ENCODE measurements at regions not wholly inside any gene's neighbourhood (a gene's known extent, or its start where the extent isn't known, plus 50 kb on each side); places are given as distances from the start of the nearest gene placed in this dataset.

- no peak overlapping the region for H4K8ac ChIP-seq (ENCODE audit: extremely low read depth, insufficient read depth, low read length)
- no peak overlapping the region for H4K91ac ChIP-seq (replicated peaks; ENCODE audit: insufficient read length, low read length)
- no peak overlapping the region for H2AK5ac ChIP-seq (ENCODE audit: low read depth, low read length)
- H3K27me3 ChIP-seq (replicated peaks in 1 of 4; ENCODE audit: control insufficient read depth in 3 of 4, extremely low read depth in 1 of 4, insufficient read depth in 3 of 4, low read length in 3 of 4), result peaks cover 0 to 2% (median 0%) of the 10 kb centered on the region in 4 experiments; a peak in 1 of 7 replicates
- ChIA-PET POLR2A (ENCODE audit: partially characterized antibody) (no interaction called here), CTCF (ENCODE audit: partially characterized antibody) (no interaction called here)
- H3K4ac ChIP-seq (replicated peaks; ENCODE audit: insufficient read length, low read depth, low read length), result no peak overlapping the region
- no peaks in the 10 kb centered on the region for H3K23me2 ChIP-seq (ENCODE audit: low read depth, low read length)
- H2AFZ ChIP-seq (ENCODE audit: low read length), result no peak overlapping the region
- FAIRE-seq, result no peak
- no peak overlapping the region for H3K4me2 ChIP-seq (ENCODE audit: insufficient read depth in 1 of 2, low read depth in 2 of 2, low read length in 2 of 2)
- H2BK12ac ChIP-seq (ENCODE audit: low read depth, low read length), result no peak overlapping the region
- H2BK120ac ChIP-seq (replicated peaks; ENCODE audit: low read depth, low read length), result no peak overlapping the region
- no peak overlapping the region for H3K27ac ChIP-seq (ENCODE audit: low read depth, low read length)
- no peak for DNase-seq (ENCODE audit: low read depth in 1 of 2, low spot score in 2 of 2)
- no peak overlapping the region for H3K9ac ChIP-seq (replicated peaks in 1 of 4; ENCODE audit: extremely low read depth in 1 of 4, low read depth in 3 of 4, low read length in 3 of 4)
- no peak overlapping the region for H2BK20ac ChIP-seq (ENCODE audit: low read length)
- H2BK15ac ChIP-seq (ENCODE audit: low read length), result no peak overlapping the region
- H3K4me1 ChIP-seq (replicated peaks in 1 of 4; ENCODE audit: control insufficient read depth in 3 of 4, insufficient read depth in 4 of 4, low read length in 3 of 4), result no peaks in the 10 kb centered on the region
- no peaks in the 10 kb centered on the region for H3K79me1 ChIP-seq (ENCODE audit: low read depth, low read length)
- H4K5ac ChIP-seq (ENCODE audit: insufficient read length, low read depth, low read length), result no peak overlapping the region
- H3K14ac ChIP-seq (ENCODE audit: insufficient read length), result no peak overlapping the region
- no peak overlapping the region for H2BK5ac ChIP-seq (ENCODE audit: low read depth, low read length)
- no peaks in the 10 kb centered on the region for H3K9me3 ChIP-seq (ENCODE audit: insufficient read depth in 2 of 2, low read depth in 1 of 2, low read length in 1 of 2)
- no peaks in the 10 kb centered on the region for H3K36me3 ChIP-seq (ENCODE audit: control insufficient read depth in 2 of 4, insufficient read depth in 4 of 4, low read length in 3 of 4)
- no peak overlapping the region for H3K23ac ChIP-seq (ENCODE audit: insufficient read length)
- H3K79me2 ChIP-seq (ENCODE audit: control insufficient read depth in 1 of 2, insufficient read depth in 2 of 2, low read length in 2 of 2), result no peaks in the 10 kb centered on the region
- H3K4me3 ChIP-seq (ENCODE audit: extremely low read depth in 1 of 4, insufficient read depth in 2 of 4, low read depth in 3 of 4, low read length in 4 of 4), result no peak overlapping the region
- no peak overlapping the region for H3K18ac ChIP-seq (ENCODE audit: extremely low read depth, low read length)
- H4K20me1 ChIP-seq (replicated peaks in 1 of 2; ENCODE audit: control insufficient read depth in 1 of 2, insufficient read depth in 2 of 2, low read length in 2 of 2), result no peaks in the 10 kb centered on the region
- no peak overlapping the region for H3K56ac ChIP-seq (replicated peaks; ENCODE audit: insufficient read length, low read depth, low read length)
- TF ChIP-seq TBP (IDR thresholded peaks at IDR 0.05; ENCODE audit: low read depth, low read length) (no peak), MAX (IDR thresholded peaks at IDR 0.05) (no peak), TCF12 (IDR thresholded peaks at IDR 0.05; ENCODE audit: low read depth, low read length) (no peak), JUND (IDR thresholded peaks at IDR 0.05; ENCODE audit: low read length) (no peak), SIN3A (conservative IDR thresholded peaks at IDR 0.05 in 1 of 2, IDR thresholded peaks at IDR 0.05 in 1 of 2; ENCODE audit: low read depth in 1 of 2, low read length in 2 of 2) (no peak), SAP30 (IDR thresholded peaks at IDR 0.05; ENCODE audit: insufficient read depth, insufficient replicate concordance, low read length) (no peak), CTBP2 (IDR thresholded peaks at IDR 0.05; ENCODE audit: borderline replicate concordance, insufficient read depth, insufficient read length, low read length) (no peak), EZH2 (IDR thresholded peaks at IDR 0.05; ENCODE audit: low read depth, low read length, severe bottlenecking) (no peak), TAF1 (IDR thresholded peaks at IDR 0.05; ENCODE audit: low read depth, low read length) (no peak)
- TF ChIP-seq, protein P1, sequence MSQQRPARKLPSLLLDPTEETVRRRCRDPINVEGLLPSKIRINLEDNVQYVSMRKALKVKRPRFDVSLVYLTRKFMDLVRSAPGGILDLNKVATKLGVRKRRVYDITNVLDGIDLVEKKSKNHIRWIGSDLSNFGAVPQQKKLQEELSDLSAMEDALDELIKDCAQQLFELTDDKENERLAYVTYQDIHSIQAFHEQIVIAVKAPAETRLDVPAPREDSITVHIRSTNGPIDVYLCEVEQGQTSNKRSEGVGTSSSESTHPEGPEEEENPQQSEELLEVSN (IDR thresholded peaks at IDR 0.05), result no peak
These were observed 908.1 kb upstream of the FANCL start for GRCh38 chr2:59149271-59149670.
